ENCODE measurements at regions not wholly inside any gene's neighbourhood (a gene's known extent, or its start where the extent isn't known, plus 50 kb on each side); places are given as distances from the start of the nearest gene placed in this dataset.

- TF ChIP-seq CTCF (conservative IDR thresholded peaks at IDR 0.05): peak; percentile 55; the same call in 1 of the 2 replicates
- TF ChIP-seq EZH2 (IDR thresholded peaks at IDR 0.05; ENCODE audit: low read depth): no peak
These were observed 201.3 kb upstream of the BTBD3 start for GRCh38 chr20:11716239-11716944.
